ENCODE measurements at regions not wholly inside any gene's neighbourhood (a gene's known extent, or its start where the extent isn't known, plus 50 kb on each side); places are given as distances from the start of the nearest gene placed in this dataset.

DNA sequence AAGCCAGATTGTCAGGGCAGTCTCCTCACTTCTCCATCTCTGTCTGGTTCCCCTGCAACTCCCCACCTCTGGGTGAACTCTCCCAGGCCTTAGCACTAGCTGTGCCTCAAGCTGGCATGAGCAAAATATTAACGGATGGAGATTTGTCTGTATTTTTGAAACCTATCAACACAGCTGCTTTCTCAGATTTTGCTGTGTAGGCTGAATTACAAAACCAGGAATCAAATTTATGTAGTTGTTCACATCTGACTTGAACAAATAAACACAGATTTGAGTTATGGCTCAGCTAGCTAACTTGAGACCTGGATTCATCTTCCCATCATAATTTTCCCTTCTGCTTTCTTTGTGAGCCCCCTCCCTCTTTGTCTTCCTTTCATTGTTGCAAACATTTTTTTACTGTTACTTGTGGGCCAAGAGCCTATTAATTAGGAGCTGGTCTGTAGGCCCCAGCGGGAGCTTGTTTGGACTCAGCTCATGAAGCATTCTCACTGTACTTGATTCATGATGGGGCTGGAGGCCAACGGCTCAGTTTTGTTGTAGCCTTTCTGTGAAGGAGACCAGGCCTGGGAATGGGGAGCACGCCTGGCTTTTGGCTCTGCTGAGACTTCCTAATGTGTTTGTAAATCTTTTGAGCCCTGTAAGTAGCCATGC is 164.1 kb upstream of the GATA6 start:
- H3K36me3 ChIP-seq (ENCODE audit: control insufficient read depth, insufficient read depth, low read length): no peaks in the 10 kb centered on the region
- no peak for DNase-seq (ENCODE audit: low read depth, low spot score)
- TF ChIP-seq, protein P1, sequence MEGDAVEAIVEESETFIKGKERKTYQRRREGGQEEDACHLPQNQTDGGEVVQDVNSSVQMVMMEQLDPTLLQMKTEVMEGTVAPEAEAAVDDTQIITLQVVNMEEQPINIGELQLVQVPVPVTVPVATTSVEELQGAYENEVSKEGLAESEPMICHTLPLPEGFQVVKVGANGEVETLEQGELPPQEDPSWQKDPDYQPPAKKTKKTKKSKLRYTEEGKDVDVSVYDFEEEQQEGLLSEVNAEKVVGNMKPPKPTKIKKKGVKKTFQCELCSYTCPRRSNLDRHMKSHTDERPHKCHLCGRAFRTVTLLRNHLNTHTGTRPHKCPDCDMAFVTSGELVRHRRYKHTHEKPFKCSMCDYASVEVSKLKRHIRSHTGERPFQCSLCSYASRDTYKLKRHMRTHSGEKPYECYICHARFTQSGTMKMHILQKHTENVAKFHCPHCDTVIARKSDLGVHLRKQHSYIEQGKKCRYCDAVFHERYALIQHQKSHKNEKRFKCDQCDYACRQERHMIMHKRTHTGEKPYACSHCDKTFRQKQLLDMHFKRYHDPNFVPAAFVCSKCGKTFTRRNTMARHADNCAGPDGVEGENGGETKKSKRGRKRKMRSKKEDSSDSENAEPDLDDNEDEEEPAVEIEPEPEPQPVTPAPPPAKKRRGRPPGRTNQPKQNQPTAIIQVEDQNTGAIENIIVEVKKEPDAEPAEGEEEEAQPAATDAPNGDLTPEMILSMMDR (IDR thresholded peaks at IDR 0.05): no peak
- TF ChIP-seq REST (IDR thresholded peaks at IDR 0.05; ENCODE audit: insufficient read depth in 1 of 2, low read depth in 2 of 2, low read length in 1 of 2): no peak
- no peak for TF ChIP-seq POLR2AphosphoS5 (IDR thresholded peaks at IDR 0.05; ENCODE audit: low read depth, low read length)
- H3K4me3 ChIP-seq (ENCODE audit: low read depth in 2 of 2, low read length in 2 of 2): no peak overlapping the region
- H3K4me1 ChIP-seq (ENCODE audit: control insufficient read depth, insufficient read depth, low read length): no peaks in the 10 kb centered on the region
- in situ Hi-C loops (cut with HindIII; ENCODE audit: low pct_unique_long_range_greater_than_20kb, low sequenced_read_pairs) (no loop called here), intact Hi-C loops (cut with micrococcal nuclease; ENCODE audit: unreplicated experiment) (no loop called here)
- no peak overlapping the region for H3K27ac ChIP-seq (ENCODE audit: low read length)
- no peaks in the 10 kb centered on the region for H3K9me3 ChIP-seq (ENCODE audit: control insufficient read depth, insufficient read depth, low read depth, low read length)
- BruUV-seq (replicated peaks): no TSS peak
- ChIA-PET POLR2A (interaction anchor here (0.6 to 0.7 kb wide), 2 partner anchors 295 to 706 kb away, joined by 4 to 7 read pairs; no protein-coding TSS in a partner anchor), CTCF (no interaction called here)
- no peak for ATAC-seq
- no peaks in the 10 kb centered on the region for H3K27me3 ChIP-seq (ENCODE audit: control insufficient read depth, insufficient read depth, low read length)

GRCh38 chr18:22006458-22006857 is 162.9 kb upstream of the GATA6 start:
- intact Hi-C loops (cut with micrococcal nuclease; ENCODE audit: unreplicated experiment): no loop called here
- ChIA-PET CTCF (no interaction called here), POLR2A (no interaction called here)

More at GRCh38 chr18:22006458-22006857, 162.9 kb upstream of the GATA6 start:
- H3K4me1 ChIP-seq (ENCODE audit: control insufficient read depth, insufficient read depth, low read length): no peaks in the 10 kb centered on the region
- no TSS peak for BruUV-seq (replicated peaks)
- no peak overlapping the region for H3K27ac ChIP-seq (ENCODE audit: low read length)
- in situ Hi-C loops (cut with HindIII; ENCODE audit: low pct_unique_long_range_greater_than_20kb, low sequenced_read_pairs): no loop called here
- no peaks in the 10 kb centered on the region for H3K27me3 ChIP-seq (ENCODE audit: control insufficient read depth, insufficient read depth, low read length)
- TF ChIP-seq, protein P1 (IDR thresholded peaks at IDR 0.05): no peak
- TF ChIP-seq POLR2AphosphoS5 (IDR thresholded peaks at IDR 0.05; ENCODE audit: low read depth, low read length) (no peak), TCF7L2 (IDR thresholded peaks at IDR 0.05; ENCODE audit: low read depth, low read length) (no peak), REST (IDR thresholded peaks at IDR 0.05; ENCODE audit: insufficient read depth in 1 of 2, low read depth in 2 of 2, low read length in 1 of 2) (no peak), SIN3A (IDR thresholded peaks at IDR 0.05; ENCODE audit: borderline replicate concordance, insufficient read depth, low read depth, low read length) (no peak)
- DNase-seq (ENCODE audit: low read depth, low spot score) (no peak), ATAC-seq (no peak)
- H3K36me3 ChIP-seq (ENCODE audit: control insufficient read depth, insufficient read depth, low read length): no peaks in the 10 kb centered on the region
- no peak overlapping the region for H3K4me3 ChIP-seq (ENCODE audit: low read depth in 2 of 2, low read length in 2 of 2)
- 0 out of 2 replicates have a peak, but pooled peaks cover 4% of the 10 kb centered on the region for H3K9me3 ChIP-seq (ENCODE audit: control insufficient read depth, insufficient read depth, low read depth, low read length)

Data from Panc1 (cell line).